Pancreas (tissue), 10 donors: ENCODE measurements at regions not wholly inside any gene's neighbourhood (a gene's known extent, or its start where the extent isn't known, plus 50 kb on each side); places are given as distances from the start of the nearest gene placed in this dataset.

Experiments
- ATAC-seq, 4 donors: fragments of 200-7000 bp; cut with Tn5 transposase; one replicate each; pipeline versions ENCODE4 v1.8.0 to v1.9.1; 2020; ENCODE audit warnings: mild to moderate bottlenecking in 4 of 4, moderate library complexity in 4 of 4
- DNase-seq, 6 donors: peaks; one replicate each; pipeline ENCODE4 v3.0.0-alpha.2; 2020
- FAIRE-seq: peaks from 2 replicates; lab custom pipeline; 2012; peaks lifted over from hg19 to GRCh38; lab: Jason Lieb, UNC
- H3K27ac ChIP-seq, 4 donors: fragments of 200-600 bp; sonication (generic); 1 replicate in 3 of 4; 2 replicates in 1 of 4; pipeline versions ENCODE4 v1.5.0 to v1.8.0; 2020
- H3K27me3 ChIP-seq, 4 donors: fragments of 200-600 bp; one replicate each; pipeline ENCODE4 v1.8.0; 2021
- H3K36me3 ChIP-seq, 3 donors: fragments of 200-600 bp; sonication (generic) in 1 of 3; one replicate each; pipeline versions ENCODE4 v1.5.0 to v1.8.0; 2020 to 2021
- H3K4me1 ChIP-seq, 3 donors: fragments of 200-600 bp; one replicate each; pipeline ENCODE4 v1.8.0; 2021
- H3K4me3 ChIP-seq, 4 donors: fragments of 200-600 bp; sonication (generic) in 2 of 4; one replicate each; pipeline versions ENCODE4 v1.5.0 to v1.8.0; 2020 to 2021
- H3K9me3 ChIP-seq, 4 donors: fragments of 200-600 bp; one replicate each; pipeline ENCODE4 v1.8.0; 2021
- CTCF ChIP-seq, 4 donors: fragments of 200-600 bp; sonication (generic) in 3 of 4; IDR thresholded peaks; one replicate each; pipeline versions ENCODE4 v1.5.0 to v1.8.0; 2021; ENCODE audit warnings: antibody characterized with exemption in 4 of 4
- WGBS, 2 donors: extraction: QIAGEN DNeasy Blood & Tissue Kit; methylation state at CpG; one replicate each; pipeline ENCODE4 v1.1.7; 2013; 5-methylcytosine and 5-hydroxymethylcytosine counted together
- intact Hi-C, 3 donors: fragments of 100-400 bp; cut with DNase I; formaldehyde crosslinking; loops; one replicate each; pipeline versions ENCODE4 v1.11.1 to v1.14.2; 2022
- donor health status: healthy with polysubstance abuse.
- donor health status: DM: no; HTN: no; CAD: no; lungs with moderate emphysema.
- donor health status: DM: no; HTN: no; CAD: no.
- donor health status: control.
- donor health status: control.
- donor health status: Bipolar disorder and iron deficiency.
- donor health status: DM: yes; HTN: yes; CAD: no.
- donor health status: DM: no; HTN: no; CAD: no.
- donor health status: DM: no; HTN: no; CAD: no.
- donor health status: DM: yes; HTN: yes; CAD: no.

GRCh38 chr3:154482507-154482906 lies 52.5 kb upstream of the GPR149 start:
- no peak for TF ChIP-seq CTCF (IDR thresholded peaks at IDR 0.05)
- 49 to 65% methylated on average over 3 of the region's 3 CpGs for WGBS, 2 donors
- DNase-seq, result no peak

GRCh38 chr3:154480033-154480432 lies 50.0 kb upstream of the GPR149 start:
- ATAC-seq (no peak), DNase-seq (no peak), FAIRE-seq (no peak)
- no peak for TF ChIP-seq CTCF (IDR thresholded peaks at IDR 0.05)
- 83 to 90% methylated on average over 4 of the region's 4 CpGs for WGBS, 2 donors
- Histone ChIP-seq H3K36me3 (no peaks in the 10 kb centered on the region), H3K27ac (no peak overlapping the region), H3K9me3 (no peaks in the 10 kb centered on the region), H3K4me1 (no peaks in the 10 kb centered on the region), H3K4me3 (no peak overlapping the region), H3K27me3 (no peaks in the 10 kb centered on the region)
- intact Hi-C loops, result no loop called here

More at GRCh38 chr3:154482507-154482906, 52.5 kb upstream of the GPR149 start:
- H3K9me3 ChIP-seq, result no peaks in the 10 kb centered on the region
- no peaks in the 10 kb centered on the region for H3K4me1 ChIP-seq
- H3K27ac ChIP-seq, result no peak overlapping the region
- intact Hi-C loops, result no loop called here
- ATAC-seq (no peak), FAIRE-seq (no peak)
- H3K4me3 ChIP-seq, result no peak overlapping the region
- no peaks in the 10 kb centered on the region for H3K36me3 ChIP-seq
- no peaks in the 10 kb centered on the region for H3K27me3 ChIP-seq
